ENCODE measurements at regions not wholly inside any gene's neighbourhood (a gene's known extent, or its start where the extent isn't known, plus 50 kb on each side); places are given as distances from the start of the nearest gene placed in this dataset.

DNA sequence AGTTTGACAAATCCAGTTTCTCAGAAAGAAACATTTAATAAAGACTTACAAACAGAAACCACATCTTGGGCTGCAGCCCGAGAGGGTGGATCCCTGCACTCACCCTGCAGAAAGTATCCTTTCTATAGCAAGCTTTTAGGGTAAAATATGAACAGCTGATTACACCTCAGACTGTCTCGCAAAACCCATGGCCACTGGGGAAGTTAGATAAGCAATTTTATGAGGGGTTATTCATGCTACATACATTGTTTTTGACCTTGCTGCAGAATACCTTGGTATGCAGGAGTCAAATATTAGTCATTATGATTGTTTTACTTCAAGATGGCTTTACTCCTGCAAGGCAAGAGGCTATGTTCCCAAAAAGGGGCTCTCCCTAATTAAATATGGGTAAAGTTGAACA, 126.9 kb downstream of the OR2B2 start:
- Histone ChIP-seq H3K36me3 (no peaks in the 10 kb centered on the region), H3K4me1 (no peaks in the 10 kb centered on the region), H3K4me3 (no peak overlapping the region), H3K27me3 (replicated peaks in 1 of 7) (peaks cover 0 to 12% (median 0%) of the 10 kb centered on the region in 7 donors), H3K9me3 (no peaks in the 10 kb centered on the region), H3K27ac (no peak overlapping the region)
- intact Hi-C loops (cut with DNase I; ENCODE audit: low total_unique reads), result no loop called here
- WGBS, 5 donors, result 32 to 53% (median 42%) methylated on average over 2 of the region's 2 CpGs
- TF ChIP-seq POLR2AphosphoS5 (IDR thresholded peaks at IDR 0.05), result no peak
- TF ChIP-seq POLR2A (IDR thresholded peaks at IDR 0.05), result no peak
- TF ChIP-seq, protein P1, sequence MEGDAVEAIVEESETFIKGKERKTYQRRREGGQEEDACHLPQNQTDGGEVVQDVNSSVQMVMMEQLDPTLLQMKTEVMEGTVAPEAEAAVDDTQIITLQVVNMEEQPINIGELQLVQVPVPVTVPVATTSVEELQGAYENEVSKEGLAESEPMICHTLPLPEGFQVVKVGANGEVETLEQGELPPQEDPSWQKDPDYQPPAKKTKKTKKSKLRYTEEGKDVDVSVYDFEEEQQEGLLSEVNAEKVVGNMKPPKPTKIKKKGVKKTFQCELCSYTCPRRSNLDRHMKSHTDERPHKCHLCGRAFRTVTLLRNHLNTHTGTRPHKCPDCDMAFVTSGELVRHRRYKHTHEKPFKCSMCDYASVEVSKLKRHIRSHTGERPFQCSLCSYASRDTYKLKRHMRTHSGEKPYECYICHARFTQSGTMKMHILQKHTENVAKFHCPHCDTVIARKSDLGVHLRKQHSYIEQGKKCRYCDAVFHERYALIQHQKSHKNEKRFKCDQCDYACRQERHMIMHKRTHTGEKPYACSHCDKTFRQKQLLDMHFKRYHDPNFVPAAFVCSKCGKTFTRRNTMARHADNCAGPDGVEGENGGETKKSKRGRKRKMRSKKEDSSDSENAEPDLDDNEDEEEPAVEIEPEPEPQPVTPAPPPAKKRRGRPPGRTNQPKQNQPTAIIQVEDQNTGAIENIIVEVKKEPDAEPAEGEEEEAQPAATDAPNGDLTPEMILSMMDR (IDR thresholded peaks at IDR 0.05 in 8 of 11, conservative IDR thresholded peaks at IDR 0.05 in 3 of 11), result no peak
- no peak for DNase-seq

DNA sequence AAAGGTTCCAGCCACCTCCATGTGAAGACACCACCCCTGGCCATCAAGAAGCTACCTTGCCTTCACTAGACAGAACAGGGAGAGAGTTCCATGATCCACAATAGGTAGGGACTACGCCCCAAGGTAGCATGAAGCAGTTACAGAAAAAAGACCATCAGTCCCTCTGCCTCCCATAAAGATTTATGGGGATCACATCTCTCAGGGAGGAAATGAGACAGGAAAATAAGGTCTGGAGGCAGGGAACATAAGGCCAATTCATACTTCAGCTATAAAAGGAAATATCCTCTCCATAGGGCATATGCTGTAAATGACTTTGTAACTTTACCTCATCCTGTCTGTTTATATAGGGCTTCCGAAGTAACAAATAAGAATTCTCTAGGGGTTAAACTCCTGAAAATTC, 129.4 kb downstream of the OR2B2 start:
- no peak for DNase-seq
- Histone ChIP-seq H3K27ac (no peak overlapping the region), H3K36me3 (no peaks in the 10 kb centered on the region), H3K27me3 (replicated peaks in 1 of 7) (peaks cover 0 to 12% (median 0%) of the 10 kb centered on the region in 7 donors), H3K4me3 (no peak overlapping the region), H3K4me1 (no peaks in the 10 kb centered on the region), H3K9me3 (no peaks in the 10 kb centered on the region)
- TF ChIP-seq POLR2AphosphoS5 (IDR thresholded peaks at IDR 0.05), result no peak
- intact Hi-C loops (cut with DNase I; ENCODE audit: low total_unique reads), result no loop called here
- WGBS, 5 donors, result 80 to 88% (median 84%) methylated on average over 2 of the region's 2 CpGs

DNA sequence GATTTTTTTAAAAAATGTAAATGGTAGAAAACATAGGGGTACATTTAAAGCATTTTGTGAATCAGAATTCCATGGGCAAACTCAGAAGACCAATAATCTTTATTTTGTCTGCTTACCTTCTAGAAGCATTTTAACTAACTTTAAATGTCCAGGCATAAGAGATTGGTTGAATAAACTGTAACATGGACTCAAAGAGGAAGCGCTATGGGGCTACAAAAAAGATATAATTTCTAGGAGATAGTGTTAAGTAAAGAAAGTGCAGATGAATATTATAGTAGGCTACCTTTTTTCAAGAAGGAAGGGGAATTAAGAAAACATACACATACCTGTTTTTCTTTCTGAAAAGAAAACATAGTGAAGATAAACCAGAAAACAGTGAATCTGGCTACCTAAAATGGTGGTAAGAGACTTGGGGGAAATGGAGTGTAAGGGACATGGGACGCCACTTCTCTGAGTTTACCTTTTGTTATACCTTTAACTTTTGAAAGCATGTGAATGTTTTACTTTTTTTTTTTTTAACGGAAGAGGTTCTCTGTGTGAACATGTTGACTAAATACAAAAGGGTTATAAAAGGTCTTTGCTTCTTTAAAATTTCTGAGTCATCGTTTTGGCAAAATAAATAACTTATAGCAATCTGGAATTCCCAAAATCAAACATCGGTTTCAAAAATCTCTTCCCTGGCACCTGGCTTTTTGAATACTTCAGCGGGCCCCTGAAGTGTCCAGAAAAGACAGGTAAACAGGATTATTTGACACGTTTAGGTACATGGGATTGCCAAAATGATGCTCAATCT, 133.4 kb downstream of the OR2B2 start:
- Histone ChIP-seq H3K9me3 (no peaks in the 10 kb centered on the region), H3K27me3 (replicated peaks in 1 of 7) (peaks cover 0 to 10% (median 0%) of the 10 kb centered on the region in 7 donors), H3K4me3 (no peak overlapping the region), H3K36me3 (no peaks in the 10 kb centered on the region), H3K4me1 (peaks cover 0 to 5% (median 4%) of the 10 kb centered on the region in 6 donors), H3K27ac (no peak overlapping the region)
- intact Hi-C loops (cut with DNase I; ENCODE audit: low total_unique reads), result loop anchor here (10.0 kb wide), 1 partner anchor 116 kb away; a partner anchor contains a TSS
- WGBS, 5 donors, result 84 to 91% (median 87%) methylated on average over 7 of the region's 7 CpGs
- no peak for TF ChIP-seq POLR2AphosphoS5 (IDR thresholded peaks at IDR 0.05)
- no peak for DNase-seq

DNA sequence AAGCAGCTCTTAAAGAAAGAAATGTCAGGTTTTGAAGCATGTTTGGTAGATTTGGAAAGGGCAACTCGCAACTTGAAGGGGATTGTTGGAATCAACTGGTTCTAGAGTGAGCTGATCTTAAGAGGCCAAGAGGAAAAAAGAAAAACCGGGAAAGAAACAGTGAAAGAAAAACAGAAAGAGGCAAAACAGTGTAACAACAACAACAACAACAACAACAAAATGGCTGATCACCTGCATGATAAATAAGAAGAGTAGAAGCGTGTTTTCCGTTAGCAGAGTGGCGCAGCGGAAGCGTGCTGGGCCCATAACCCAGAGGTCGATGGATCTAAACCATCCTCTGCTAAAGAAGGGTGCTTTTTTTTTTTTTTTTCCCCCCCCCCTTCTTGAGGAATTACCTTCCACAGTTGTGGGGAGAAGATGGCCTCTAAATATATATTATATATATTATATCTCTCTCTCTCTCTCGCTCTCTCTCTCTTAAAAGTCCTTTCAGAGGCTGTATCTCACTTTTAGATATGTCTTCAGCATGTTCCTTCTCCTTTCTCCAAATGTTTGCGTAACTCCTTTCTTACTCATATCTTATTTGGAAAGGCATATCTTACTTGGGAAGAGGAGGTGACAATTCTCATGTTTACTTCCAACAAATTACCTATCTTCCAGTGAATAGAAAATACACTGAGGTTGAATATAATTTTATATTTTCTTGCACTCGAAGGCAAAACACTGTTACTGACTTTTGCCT, 134.4 kb downstream of the OR2B2 start:
- peaks cover 0 to 10% (median 0%) of the 10 kb centered on the region in 7 donors for H3K27me3 ChIP-seq (replicated peaks in 1 of 7)
- no peaks in the 10 kb centered on the region for H3K9me3 ChIP-seq
- WGBS, 5 donors, result 84 to 91% (median 88%) methylated on average over 11 of the region's 11 CpGs
- TF ChIP-seq POLR2A (IDR thresholded peaks at IDR 0.05), result no peak
- H3K4me1 ChIP-seq, result peaks cover 0 to 15% (median 8%) of the 10 kb centered on the region in 6 donors
- DNase-seq, result no peak
- no peak overlapping the region for H3K27ac ChIP-seq
- no peak overlapping the region for H3K4me3 ChIP-seq
- intact Hi-C loops (cut with DNase I; ENCODE audit: low total_unique reads), result loop anchor here (10.0 kb wide), 1 partner anchor 117 kb away; a partner anchor contains a TSS
- no peaks in the 10 kb centered on the region for H3K36me3 ChIP-seq

DNA sequence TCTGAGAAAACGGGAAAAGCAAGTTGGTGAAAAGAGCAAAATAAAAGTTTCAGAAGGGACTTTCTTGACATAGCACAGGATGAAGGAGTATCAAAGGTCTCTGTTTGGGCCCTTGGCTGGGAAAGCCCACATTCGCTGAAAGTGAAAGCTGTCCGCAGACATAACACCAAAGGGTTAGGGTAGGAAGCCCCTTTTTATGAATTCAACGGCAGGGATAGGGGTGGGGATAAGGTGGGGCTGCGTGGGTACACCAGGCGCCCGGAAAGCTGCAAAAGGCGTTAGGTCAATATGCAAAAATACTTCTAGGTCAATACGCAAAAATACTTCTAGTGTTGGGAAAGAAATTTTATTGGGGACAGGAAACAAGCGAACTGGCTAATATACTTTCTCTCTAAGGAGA, 135.1 kb downstream of the OR2B2 start:
- Histone ChIP-seq H3K27me3 (replicated peaks in 1 of 7) (peaks cover 0 to 10% (median 0%) of the 10 kb centered on the region in 7 donors), H3K9me3 (no peaks in the 10 kb centered on the region), H3K27ac (no peak overlapping the region), H3K36me3 (no peaks in the 10 kb centered on the region), H3K4me3 (no peak overlapping the region), H3K4me1 (peaks cover 0 to 22% (median 15%) of the 10 kb centered on the region in 6 donors)
- DNase-seq, result no peak
- TF ChIP-seq POLR2A (IDR thresholded peaks at IDR 0.05) (no peak), POLR2AphosphoS5 (IDR thresholded peaks at IDR 0.05) (no peak)
- TF ChIP-seq, protein P1 (IDR thresholded peaks at IDR 0.05 in 8 of 11, conservative IDR thresholded peaks at IDR 0.05 in 3 of 11), result no peak
- intact Hi-C loops (cut with DNase I; ENCODE audit: low total_unique reads), result loop anchor here (10.0 kb wide), 1 partner anchor 118 kb away; a partner anchor contains a TSS
- 73 to 85% (median 79%) methylated on average over 10 of the region's 10 CpGs for WGBS, 5 donors
